Left lung (tissue), 4 donors: ENCODE measurements at regions not wholly inside any gene's neighbourhood (a gene's known extent, or its start where the extent isn't known, plus 50 kb on each side); places are given as distances from the start of the nearest gene placed in this dataset.

Source experiments
- ATAC-seq: fragments of 200-7000 bp; cut with Tn5 transposase; one replicate; pipeline ENCODE4 v1.9.1; 2020; ENCODE audit warnings: moderate library complexity
- DNase-seq, 4 donors: peaks; one replicate each; pipeline ENCODE4 v3.0.0-alpha.2; 2013 to 2020
- H3K27ac ChIP-seq, 2 donors: fragments of 200-600 bp; sonication (generic) in 1 of 2; one replicate each; pipeline versions ENCODE4 v1.5.0 to v1.8.0; 2020 to 2021
- H3K27me3 ChIP-seq, 2 donors: fragments of 200-600 bp; sonication (generic) in 1 of 2; one replicate each; pipeline versions ENCODE4 v1.5.0 to v1.8.0; 2020 to 2021
- H3K36me3 ChIP-seq, 2 donors: fragments of 200-600 bp; sonication (generic) in 1 of 2; one replicate each; pipeline versions ENCODE4 v1.5.0 to v1.8.0; 2020 to 2021
- H3K4me1 ChIP-seq, 2 donors: fragments of 200-600 bp; one replicate each; pipeline ENCODE4 v1.8.0; 2021
- H3K4me3 ChIP-seq, 2 donors: fragments of 200-600 bp; sonication (generic) in 1 of 2; one replicate each; pipeline versions ENCODE4 v1.5.0 to v1.8.0; 2020 to 2021; ENCODE audit warnings: mild to moderate bottlenecking in 1 of 2
- H3K9me3 ChIP-seq, 2 donors: fragments of 200-600 bp; sonication (generic) in 1 of 2; one replicate each; pipeline versions ENCODE4 v1.5.0 to v1.8.0; 2020 to 2021
- CTCF ChIP-seq, 2 donors: fragments of 200-600 bp; sonication (generic) in 1 of 2; IDR thresholded peaks; one replicate each; pipeline versions ENCODE4 v1.5.0 to v1.8.0; 2021; ENCODE audit warnings: antibody characterized with exemption in 2 of 2
- intact Hi-C, 2 donors: fragments of 100-400 bp; cut with DNase I; formaldehyde crosslinking; loops; one replicate each; pipeline versions ENCODE4 v1.11.2 to v1.14.2; 2022
- donor health status: DM: no; HTN: yes; CAD: no.
- donor health status: DM: no; HTN: no; CAD: no.

GRCh38 chr18:40168026-40168425 lies 1787.0 kb upstream of the PIK3C3 start:
- ATAC-seq = no peak
- Histone ChIP-seq H3K9me3 (no peaks in the 10 kb centered on the region), H3K27me3 (no peaks in the 10 kb centered on the region), H3K27ac (no peak overlapping the region), H3K4me1 (no peaks in the 10 kb centered on the region), H3K4me3 (no peak overlapping the region), H3K36me3 (no peaks in the 10 kb centered on the region)
- intact Hi-C loops = no loop called here
- no peak for DNase-seq
- TF ChIP-seq CTCF (IDR thresholded peaks at IDR 0.05) = no peak

- Histone ChIP-seq H3K36me3 (no peaks in the 10 kb centered on the region), H3K9me3 (no peaks in the 10 kb centered on the region), H3K4me3 (no peak overlapping the region), H3K4me1 (no peaks in the 10 kb centered on the region), H3K27me3 (no peaks in the 10 kb centered on the region), H3K27ac (no peak overlapping the region)
- TF ChIP-seq CTCF (IDR thresholded peaks at IDR 0.05) = no peak
- intact Hi-C loops = no loop called here
- ATAC-seq = no peak
- DNase-seq = no peak
Observed at GRCh38 chr18:40163254-40163653, 1791.8 kb upstream of the PIK3C3 start.

GRCh38 chr18:40160361-40160760 lies 1794.7 kb upstream of the PIK3C3 start:
- Histone ChIP-seq H3K27me3 (no peaks in the 10 kb centered on the region), H3K36me3 (no peaks in the 10 kb centered on the region), H3K9me3 (no peaks in the 10 kb centered on the region), H3K27ac (no peak overlapping the region), H3K4me1 (no peaks in the 10 kb centered on the region), H3K4me3 (no peak overlapping the region)
- ATAC-seq = no peak
- intact Hi-C loops = no loop called here
- no peak for DNase-seq
- no peak for TF ChIP-seq CTCF (IDR thresholded peaks at IDR 0.05)

GRCh38 chr18:40159141-40160017 lies 1795.7 kb upstream of the PIK3C3 start:
- H3K4me3 ChIP-seq = no peak overlapping the region
- DNase-seq = peak in 2 of 4 donors; percentile 33 to 65
- ATAC-seq = peak; percentile 60
- intact Hi-C loops = no loop called here
- no peaks in the 10 kb centered on the region for H3K27me3 ChIP-seq
- no peaks in the 10 kb centered on the region for H3K9me3 ChIP-seq
- H3K36me3 ChIP-seq = no peaks in the 10 kb centered on the region
- no peaks in the 10 kb centered on the region for H3K4me1 ChIP-seq
- no peak overlapping the region for H3K27ac ChIP-seq
- no peak for TF ChIP-seq CTCF (IDR thresholded peaks at IDR 0.05)

- Histone ChIP-seq H3K9me3 (no peaks in the 10 kb centered on the region), H3K27me3 (no peaks in the 10 kb centered on the region), H3K27ac (no peak overlapping the region), H3K36me3 (no peaks in the 10 kb centered on the region), H3K4me1 (no peaks in the 10 kb centered on the region), H3K4me3 (no peak overlapping the region)
- ATAC-seq = no peak
- DNase-seq = no peak
- intact Hi-C loops = no loop called here
- TF ChIP-seq CTCF (IDR thresholded peaks at IDR 0.05) = no peak
Observed at GRCh38 chr18:40157120-40157519, 1797.9 kb upstream of the PIK3C3 start.
